CD4-positive, alpha-beta T cell treated with Interleukin-2 at 100 ng/mL for 4 hours (primary cell): ENCODE measurements at regions not wholly inside any gene's neighbourhood (a gene's known extent, or its start where the extent isn't known, plus 50 kb on each side); places are given as distances from the start of the nearest gene placed in this dataset.
A peak's percentile ranks its signal among the peaks of the same experiment; 100 is the strongest.
"Not testable (repeated sequence)": the region's sequence is repeated elsewhere in the genome, so short reads cannot be mapped to it uniquely, and the experiment has no call there.

ENCODE experiments used
- DNase-seq: peaks from one replicate; pipeline ENCODE4 v3.0.0-alpha.2; 2020; ENCODE audit warnings: low spot score

DNA sequence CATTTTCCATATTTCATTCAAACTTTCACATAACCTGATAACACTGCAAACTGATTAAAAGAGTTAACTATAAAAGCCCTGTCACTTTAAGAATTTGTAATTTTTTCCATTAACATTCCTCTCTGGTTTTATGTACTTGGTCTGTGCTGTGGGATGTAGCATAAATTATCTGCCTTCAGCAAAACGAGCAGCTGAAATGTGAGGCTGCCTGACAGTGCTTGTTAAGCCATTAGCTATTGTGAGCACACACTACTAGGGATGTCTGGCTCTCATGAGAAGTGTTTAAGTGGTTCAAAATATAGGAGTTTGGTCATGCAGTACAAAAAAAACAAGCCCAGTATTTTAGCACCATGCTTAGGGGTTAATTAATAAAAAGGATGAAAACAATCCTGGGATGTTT lies 63.0 kb downstream of the HOXA1 start:
- DNase-seq = no peak

DNA sequence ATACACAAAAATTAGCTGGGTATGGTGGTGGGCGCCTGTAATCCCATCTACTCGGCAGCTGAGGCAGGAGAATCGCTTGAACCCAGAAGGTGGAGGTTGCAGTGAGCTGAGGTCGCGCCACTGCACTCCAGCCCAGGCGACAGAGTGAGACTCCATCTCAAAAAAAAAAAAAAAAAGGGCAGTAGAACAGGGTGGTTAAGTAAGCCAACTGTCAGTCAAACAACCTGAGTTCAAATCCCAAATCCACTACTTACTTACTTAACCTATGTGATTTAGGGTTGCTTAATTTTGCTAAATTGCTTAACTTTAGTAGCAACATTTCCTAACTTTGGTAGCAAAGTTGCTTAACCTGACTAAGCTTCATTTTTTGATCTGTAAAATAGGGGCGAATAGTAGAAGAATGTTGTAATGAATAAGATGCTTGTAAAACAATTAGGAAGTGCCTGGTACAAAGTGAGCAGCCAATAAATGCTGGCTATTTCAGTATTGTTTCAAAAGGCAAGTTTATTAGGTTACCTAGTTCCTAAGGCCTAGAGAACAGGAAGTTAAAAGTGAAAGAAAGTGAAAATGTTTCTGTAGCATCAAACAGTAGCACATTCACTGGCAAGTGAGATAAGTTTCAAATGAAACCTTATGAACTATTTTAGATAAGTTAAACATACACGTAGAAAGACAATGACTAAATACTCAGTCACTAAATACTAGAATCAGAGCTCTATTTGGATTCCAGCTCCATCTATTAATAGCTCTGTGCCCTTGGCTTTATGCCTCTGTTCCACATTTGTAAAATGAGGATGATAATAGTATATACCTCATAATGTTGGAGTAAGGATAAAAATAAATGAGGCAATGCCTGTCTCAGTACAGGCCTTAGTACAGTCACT lies 64.3 kb downstream of the HOXA1 start:
- DNase-seq = peak; percentile 11

DNA sequence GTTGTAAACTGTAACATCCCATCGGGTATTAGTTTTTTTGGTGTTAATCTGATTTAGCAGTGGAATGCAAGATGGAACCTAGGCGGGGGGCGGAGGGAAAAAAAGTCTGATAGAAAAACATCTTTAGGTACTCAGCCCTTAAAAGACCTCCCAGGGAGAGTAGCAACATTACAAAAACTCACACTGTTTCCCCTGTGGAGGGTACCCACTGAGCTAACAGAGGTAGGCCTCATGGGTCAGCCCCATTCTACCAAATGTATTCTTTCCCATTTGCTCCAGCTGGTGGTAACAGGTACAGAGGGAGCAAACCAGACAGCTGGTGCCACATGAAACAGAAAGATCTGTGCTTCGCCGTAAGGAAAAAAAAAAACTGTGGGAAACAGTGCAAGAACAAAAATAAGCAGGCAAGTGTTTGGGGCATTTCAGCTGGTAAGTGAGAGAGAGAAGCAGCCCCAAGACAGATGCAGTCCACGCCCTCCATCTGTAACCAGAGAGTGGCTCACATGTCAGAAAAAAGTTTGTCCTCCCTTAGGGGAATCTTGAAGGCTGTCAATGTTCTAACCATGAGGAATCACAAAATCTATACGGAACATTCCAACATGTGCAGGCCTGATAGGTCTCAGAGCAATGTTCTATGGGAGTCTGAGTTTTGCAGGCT lies 65.3 kb downstream of the HOXA1 start:
- DNase-seq = no peak

DNA sequence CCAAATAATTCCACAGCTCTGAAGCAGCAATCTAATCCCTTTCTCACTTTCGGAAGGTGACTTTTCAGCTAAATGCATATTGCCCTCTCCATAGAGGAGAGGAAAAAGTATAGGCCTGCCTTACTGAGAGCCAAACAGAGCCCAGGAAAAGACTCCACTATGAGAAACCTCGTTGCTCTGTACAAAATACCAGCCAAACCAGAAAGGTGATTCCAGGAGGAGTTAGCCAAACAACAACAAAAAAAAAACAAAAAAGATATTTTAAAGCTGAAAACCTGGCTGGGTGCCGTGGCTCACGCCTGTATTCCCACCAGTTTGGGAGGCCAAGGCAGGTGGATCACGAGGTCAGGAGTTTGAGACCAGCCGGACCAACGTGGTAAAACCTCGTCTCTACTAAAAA lies 70.5 kb downstream of the HOXA1 start:
- no peak for DNase-seq

DNA sequence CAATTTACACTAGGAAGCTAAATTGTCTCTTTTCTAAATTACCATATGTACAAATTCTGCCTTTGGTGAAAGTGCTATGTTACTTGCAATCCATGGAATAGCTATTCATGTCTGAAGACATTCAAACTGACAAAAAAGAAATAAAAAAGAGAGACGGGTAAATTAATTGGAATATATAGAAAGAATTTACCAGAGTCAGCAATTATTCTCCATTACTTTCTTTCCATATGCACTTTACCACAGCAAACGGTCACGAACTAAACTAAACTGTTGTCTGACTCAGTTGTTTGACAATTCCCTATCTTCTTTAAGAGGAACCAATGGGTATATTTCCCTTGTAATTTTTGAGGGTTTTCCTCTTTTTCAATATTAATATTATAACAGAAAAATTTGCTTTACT lies 85.7 kb downstream of the HOXA1 start:
- DNase-seq = no peak

DNA sequence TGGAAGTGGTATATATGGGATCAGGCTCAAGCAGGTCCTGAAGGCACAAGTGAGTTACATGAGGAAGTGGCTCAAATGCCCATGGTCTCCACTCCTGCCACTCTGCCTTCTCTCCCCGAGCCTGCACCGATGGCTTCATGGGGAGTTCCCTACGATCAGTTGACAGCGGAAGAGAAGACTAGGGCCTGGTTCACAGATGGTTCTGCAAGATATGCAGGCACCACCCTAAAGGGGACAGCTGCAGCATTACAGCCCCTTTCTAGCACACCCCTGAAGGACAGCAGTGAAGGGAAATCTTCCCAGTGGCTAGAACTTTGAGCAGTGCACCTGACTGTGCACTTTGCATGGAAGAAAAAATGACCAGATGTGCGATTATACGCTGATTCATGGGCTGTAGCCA lies 95.3 kb downstream of the HOXA1 start:
- no peak for DNase-seq

DNA sequence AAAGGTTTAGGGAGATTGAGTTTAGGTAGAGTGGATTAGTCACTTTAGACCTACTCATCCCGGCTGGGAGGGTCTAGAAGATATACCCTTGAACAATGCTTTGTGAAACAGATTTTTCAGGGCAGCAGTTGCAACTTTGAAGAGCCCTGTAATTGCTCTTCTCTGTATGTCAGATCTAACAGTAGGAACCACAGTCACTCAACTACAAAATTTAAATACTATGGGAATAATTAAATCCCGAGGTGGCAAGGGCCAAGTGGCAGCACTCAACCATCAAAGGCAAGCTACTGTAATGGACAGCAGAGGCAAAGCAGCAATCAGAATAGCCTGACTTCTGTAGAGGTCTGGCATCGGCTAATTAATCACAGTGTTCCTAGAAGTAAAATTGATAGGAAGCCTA lies 97.5 kb downstream of the HOXA1 start:
- not testable (repeated sequence) for DNase-seq

DNA sequence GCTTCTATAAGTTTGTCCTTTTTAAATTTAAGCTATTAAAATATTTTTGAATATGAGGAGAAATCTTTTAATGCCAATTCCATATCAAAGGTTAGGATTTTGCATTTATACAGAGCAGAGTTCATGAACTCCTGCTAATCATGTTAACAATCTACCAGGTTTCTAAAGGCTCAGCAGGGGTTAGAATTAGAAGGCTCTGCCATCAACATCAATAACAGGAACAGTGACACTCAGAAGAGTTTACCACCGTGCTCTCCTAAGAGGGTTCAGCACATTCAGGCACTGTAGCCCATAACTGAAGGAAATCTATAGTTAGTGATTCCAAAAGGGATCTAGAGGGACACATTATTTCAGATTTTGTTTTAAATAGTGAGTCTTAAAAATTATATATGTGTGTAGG lies 100.1 kb downstream of the HOXA1 start:
- no peak for DNase-seq

DNA sequence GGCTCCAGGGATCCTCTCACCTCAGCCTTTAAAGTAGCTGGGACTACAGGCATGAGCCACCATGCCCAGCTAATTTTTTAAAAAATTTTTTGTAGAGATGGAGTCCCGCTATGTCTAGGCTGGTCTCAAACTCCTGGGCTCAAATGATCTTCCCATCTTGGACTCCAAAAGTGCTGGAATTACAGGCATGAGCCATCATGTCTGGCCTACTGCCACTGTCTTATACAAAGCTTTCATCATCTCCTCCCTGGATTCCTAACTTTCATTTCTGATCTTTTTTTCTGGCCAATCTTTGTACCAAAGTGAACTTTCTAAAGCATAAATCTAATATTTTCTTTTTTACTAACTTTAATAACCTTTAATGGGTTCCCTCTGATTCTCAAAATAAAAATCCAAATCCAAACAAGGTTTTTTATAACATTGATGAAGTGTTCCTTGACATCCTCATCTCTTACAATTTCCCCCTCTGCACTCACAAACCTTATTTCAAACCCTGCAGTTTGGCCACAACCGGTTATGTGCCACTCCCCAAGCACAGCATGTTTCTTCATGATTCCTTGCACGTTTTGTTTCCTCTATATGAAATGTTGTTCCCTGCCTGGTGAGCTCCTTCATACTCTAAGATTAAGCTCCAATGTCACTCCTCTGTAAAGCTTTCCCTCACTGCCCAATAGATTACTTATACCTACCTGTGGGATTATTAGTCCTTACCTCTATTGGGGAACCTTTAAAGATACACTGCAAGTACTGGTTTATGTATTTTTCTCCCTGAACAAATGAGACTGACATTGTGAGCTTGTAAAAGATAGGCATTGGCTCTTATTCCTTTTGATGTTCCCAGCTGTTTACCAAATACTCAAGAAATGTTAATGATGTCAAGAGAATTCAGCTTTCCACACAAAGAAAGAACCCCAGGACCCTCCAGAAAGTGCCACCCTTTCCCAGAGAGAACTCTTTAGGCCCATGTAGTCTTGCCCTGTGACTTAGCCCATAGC lies 101.7 kb downstream of the HOXA1 start:
- DNase-seq = no peak

DNA sequence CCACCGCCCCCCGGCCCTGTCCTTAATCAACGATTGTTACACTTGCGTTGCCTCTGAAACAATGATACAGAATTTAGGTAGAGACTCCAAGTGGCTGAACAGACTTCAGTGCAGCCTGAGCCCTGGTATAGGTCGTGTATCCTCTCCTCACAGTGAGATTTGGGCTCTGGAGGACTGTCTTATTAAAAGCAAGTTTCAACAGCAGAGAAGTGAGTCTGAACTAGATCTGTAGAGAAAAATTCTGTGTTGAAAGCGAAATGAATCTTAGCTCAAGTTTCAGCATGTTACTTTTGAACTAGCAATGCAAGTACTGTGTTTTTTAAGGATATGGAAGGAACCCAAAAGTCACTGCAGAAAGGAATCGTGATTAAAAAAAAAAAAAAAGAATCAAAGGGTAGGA lies 103.1 kb downstream of the HOXA1 start:
- no peak for DNase-seq

DNA sequence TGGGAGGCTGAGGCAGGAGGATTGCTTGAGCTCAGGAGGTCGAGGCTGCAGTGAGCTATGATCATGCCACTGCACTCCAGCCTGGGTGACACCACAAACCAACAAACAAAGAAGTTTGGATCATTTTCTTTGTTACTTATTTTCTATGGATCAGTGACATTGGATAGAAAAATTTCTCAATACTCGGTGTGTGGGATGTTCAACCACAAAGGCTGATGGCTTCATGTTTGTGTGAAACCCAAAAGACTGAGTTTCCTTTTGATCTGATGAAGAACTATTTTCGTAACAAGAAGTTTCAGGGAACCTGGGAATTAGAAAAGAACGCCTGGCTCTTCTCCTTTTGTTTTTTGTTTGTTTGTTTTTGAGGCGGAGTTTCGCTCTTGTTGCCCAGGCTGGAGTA lies 104.0 kb downstream of the HOXA1 start:
- no peak for DNase-seq

DNA sequence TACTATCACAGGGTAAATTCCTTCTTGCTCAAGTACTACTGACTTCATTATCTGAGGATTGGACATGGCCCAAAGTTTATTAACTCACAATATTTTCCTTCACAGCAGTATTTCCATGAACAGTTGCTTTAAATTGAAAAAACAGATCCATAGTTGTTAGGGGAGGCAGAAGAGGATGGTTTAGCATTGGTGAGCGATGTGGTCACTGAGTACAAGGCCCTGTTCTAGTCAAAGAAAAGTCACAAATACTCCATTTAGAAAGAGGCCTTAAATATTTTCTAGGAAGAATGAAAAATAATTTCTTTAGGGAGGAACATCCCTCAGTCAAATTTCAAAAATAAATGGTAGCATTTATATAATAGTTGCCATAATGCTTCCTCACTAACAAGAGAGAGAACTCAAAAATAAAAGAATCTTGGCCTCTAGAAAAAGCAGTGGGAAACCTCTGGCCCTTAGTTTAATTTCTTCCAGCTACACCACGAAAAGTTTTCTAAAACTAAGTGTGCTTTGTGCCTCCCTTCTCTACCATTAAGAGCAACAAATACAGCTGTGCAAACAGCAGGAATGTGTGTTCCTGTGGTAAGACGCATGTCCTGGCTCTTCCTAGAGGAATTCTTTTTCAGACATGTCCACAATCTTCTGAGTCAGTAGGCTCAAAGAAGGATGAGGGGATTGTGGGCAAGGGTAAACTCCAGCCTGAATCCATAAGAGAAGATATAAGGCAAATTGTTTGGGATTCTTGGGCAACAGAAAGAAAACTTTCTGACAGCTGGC lies 105.7 kb downstream of the HOXA1 start:
- no peak for DNase-seq

DNA sequence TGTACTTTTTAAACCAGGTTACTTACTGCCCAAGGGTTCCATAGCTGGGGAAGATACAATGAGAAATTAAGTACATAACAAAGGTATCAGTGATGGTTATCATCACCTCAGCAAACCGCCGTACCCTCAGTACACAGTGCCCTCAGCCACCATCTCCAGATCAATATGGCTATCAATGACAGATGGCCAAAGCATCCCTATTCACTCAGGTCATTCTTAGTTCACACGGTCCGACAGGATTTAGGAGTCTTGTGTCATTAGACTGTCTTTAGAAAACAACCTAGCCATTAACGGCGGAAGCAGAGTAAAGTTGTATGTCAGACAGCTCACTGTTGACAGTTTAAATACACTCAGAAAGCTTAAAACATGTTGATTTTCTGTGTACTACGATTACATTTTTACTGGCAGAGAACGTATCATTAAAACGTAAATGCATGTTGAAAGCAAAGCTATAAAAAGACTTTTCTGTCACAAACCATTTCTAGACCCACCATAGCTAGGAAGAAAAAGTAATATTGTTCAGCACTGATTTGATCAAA lies 106.9 kb downstream of the HOXA1 start:
- DNase-seq = no peak

DNA sequence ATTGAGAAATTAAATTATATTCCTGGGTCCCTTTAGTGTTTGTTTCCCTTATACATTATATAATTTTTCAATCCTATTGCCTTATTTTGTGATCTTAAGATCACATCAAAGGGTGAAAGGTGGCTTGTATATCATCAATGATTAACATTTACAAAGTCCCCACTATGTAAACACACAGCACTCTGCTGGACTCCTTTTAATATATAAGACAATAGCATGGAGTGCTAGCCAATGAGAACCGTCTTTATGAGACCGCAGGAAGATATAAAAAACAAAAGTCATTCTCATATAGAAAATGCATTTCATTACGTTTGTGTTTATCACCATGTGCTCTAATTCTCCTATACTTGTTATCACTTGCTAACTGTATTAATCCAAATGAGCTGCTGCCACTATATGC lies 108.5 kb downstream of the HOXA1 start:
- DNase-seq = no peak

DNA sequence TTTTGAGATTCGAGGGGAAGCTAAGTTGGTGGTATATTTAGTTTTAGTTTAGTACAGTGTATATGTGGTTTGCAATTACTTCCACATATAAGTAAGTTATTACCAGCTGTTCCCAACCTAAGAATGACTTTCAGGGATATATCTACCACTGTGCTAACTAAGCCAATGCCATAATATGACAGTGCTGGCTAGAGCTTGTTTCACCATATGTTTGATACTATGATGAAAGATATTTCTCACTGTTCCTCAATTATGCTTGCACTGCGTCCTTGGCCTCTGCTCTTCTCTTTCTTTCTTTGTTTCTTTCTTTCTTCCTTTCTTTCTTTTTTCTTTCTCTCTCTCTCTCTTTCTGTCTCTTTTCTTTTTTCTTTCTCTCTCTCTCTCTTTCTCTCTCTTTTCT lies 113.8 kb upstream of the SKAP2 start:
- DNase-seq = no peak

DNA sequence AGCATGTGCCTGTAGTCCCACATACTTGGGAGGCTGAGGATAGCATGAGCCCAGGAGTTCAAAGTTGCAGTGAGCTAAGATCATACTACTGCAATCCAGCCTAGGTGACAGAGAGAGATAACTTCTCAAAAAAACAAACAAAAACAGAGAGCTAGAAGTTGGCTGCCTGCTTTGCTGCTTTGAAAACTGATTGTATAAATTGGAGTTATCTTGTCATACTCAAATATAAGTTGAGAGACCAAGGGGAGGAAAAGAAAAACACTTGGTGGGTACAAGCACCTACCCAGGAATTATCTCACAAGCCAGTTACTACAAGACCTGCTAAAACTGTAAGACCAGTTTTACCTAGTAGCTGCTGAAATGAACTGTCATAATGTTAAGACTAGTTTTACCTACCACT lies 112.5 kb upstream of the SKAP2 start:
- no peak for DNase-seq

DNA sequence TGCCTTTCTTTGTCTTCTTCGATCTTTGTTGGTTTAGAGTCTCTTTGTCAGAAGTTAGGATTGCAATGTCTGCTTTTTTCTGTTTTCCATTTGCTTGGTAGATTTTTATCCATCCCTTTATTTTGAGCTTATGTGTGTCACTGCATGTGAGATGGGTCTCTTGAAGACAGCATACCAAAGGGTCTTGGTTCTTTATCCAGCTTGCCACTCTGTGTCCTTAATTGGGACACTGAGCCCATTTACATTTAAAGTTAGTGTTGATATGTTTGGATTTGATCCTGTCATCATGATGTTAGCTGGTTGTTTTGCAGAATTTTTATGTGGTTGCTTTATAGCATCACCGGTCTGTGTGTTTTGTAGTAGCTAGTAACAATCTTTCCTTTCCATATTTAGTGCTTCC lies 107.5 kb upstream of the SKAP2 start:
- DNase-seq = not testable (repeated sequence)

DNA sequence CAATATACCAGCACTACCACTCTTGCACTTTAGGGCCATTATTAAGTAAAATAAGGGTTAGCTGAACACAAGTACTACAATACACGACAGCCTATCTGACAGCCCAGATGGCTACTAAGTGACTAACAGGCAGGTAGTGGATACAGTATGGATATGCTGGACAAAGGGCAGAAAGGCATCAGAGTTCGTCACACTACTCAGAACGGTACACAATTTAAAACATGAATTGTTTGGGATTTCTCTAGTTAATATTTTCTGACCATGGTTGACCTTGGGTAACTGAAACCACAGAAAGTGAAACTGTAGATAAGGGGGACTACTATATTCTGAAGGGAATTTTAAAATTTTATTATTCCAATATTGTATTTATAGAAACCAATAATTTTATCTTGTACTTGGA lies 101.3 kb upstream of the SKAP2 start:
- DNase-seq = no peak

DNA sequence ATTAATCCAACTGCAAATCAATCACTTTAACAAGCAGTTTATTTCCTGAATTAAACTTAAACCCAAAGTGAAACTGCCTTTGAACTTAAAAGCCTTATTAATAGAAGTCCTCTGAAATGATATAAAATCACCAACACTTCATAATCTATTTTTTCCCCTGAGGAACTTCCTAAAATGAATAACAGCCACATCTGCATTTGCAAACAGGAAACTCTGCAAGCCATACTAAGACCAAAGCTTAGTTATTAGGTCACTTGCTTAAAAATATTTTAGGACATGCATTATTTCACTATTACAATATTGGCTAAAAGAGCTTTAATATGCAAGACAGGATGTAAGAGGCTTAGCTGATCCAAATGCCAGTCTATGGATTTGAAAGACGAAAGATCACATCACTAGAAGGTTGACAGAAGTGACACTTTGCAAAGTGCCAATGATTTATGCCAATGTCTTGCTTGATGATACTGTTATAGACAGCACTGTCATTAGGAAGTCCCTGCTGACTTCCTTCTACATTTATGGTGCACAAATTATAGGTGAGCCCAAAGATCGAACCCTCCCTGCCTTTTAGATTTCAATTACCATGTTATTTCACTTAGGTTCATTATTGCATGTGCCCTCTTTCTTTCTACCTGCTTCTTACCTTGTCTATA lies 99.9 kb upstream of the SKAP2 start:
- DNase-seq = no peak

DNA sequence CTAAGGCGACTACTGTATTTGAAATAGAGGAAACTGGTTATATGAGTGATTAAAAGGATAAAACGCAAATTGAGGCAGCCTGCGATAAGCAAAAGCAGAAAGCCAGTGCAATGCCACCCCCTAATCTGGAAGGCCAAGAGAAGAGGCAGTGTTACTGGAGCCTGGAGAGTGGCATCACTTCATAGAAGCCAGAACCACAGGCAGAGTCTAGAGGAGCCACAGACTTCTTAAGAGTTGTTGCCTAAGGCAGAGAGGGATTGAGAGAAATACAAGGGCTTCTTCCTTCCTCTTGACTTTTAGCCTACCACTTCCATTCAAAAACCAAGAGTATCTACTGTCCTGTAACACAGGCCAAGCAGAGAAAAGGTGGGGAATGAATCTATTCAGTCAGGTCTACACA lies 94.9 kb upstream of the SKAP2 start:
- DNase-seq = no peak

DNA sequence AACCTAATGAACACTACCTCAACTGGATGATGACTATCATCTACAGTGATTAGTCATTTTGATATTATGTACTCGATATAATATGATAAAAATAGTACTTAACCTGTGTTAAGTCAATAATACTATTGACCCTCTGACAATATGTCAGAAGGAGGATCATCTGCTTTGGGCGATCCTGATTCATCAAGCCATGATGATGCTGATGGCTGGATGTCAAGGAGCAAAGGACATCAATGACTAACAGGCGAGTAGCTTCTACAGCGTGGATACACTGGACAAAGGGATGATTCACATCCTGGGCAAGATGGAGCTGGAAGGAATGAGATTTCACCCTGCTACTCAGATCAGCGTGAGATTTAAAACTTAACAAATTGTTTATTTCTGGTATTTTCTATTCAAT lies 94.4 kb upstream of the SKAP2 start:
- DNase-seq = no peak
